Neural crest cell (in vitro differentiated cells): ENCODE measurements at regions not wholly inside any gene's neighbourhood (a gene's known extent, or its start where the extent isn't known, plus 50 kb on each side); places are given as distances from the start of the nearest gene placed in this dataset.

ENCODE experiments used
- DNase-seq: peaks from one replicate; pipeline ENCODE4 v3.0.0; 2021; ENCODE audit warnings: low read depth, mixed read lengths, low spot score
- H3K27ac Mint-ChIP-seq: one replicate; pipeline ENCODE4 v1.8.0; 2021; ENCODE audit warnings: mild to moderate bottlenecking, mixed read lengths; ENCODE audit not compliant: unreplicated experiment
- H3K27me3 Mint-ChIP-seq: 2 replicates; pipeline ENCODE4 v1.8.0; 2021; ENCODE audit warnings: low read depth, mild to moderate bottlenecking, mixed read lengths
- H3K36me3 Mint-ChIP-seq: 2 replicates; pipeline ENCODE4 v1.8.0; 2021; ENCODE audit warnings: low read depth, mild to moderate bottlenecking, mixed read lengths
- H3K4me1 Mint-ChIP-seq: 2 replicates; pipeline ENCODE4 v1.8.0; 2021; ENCODE audit warnings: mixed read lengths
- H3K4me3 Mint-ChIP-seq: one replicate; pipeline ENCODE4 v1.8.0; 2021; ENCODE audit warnings: mild to moderate bottlenecking, mixed read lengths
- H3K9me3 Mint-ChIP-seq: 2 replicates; pipeline ENCODE4 v1.8.0; 2021; ENCODE audit warnings: mixed read lengths
- TF ChIP-seq, protein P1 (sequence below): fragments of 200-600 bp; sonication (generic); conservative IDR thresholded peaks from 2 replicates; pipeline ENCODE4 v1.5.0; 2021; ENCODE audit warnings: antibody characterized with exemption, mild to moderate bottlenecking

DNA sequence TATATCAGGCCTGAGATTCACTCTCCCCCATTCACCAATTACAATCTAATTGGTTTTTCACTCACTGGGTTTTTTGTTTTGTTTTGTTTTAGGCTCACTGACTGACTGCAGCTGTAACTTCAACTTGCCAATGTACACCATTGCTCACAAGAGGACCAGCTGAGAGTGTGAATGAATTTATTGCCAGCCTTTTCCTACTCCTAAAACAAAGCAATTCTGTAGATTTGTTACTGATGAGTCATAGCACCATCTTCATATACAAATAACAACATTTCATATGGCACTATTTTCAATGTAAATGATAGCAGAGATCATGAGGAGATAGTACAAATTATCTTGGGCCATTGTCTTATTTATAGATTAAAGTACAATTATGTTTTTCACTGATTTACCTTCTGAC, 76.0 kb upstream of the DPYD start:
- TF ChIP-seq, protein P1, sequence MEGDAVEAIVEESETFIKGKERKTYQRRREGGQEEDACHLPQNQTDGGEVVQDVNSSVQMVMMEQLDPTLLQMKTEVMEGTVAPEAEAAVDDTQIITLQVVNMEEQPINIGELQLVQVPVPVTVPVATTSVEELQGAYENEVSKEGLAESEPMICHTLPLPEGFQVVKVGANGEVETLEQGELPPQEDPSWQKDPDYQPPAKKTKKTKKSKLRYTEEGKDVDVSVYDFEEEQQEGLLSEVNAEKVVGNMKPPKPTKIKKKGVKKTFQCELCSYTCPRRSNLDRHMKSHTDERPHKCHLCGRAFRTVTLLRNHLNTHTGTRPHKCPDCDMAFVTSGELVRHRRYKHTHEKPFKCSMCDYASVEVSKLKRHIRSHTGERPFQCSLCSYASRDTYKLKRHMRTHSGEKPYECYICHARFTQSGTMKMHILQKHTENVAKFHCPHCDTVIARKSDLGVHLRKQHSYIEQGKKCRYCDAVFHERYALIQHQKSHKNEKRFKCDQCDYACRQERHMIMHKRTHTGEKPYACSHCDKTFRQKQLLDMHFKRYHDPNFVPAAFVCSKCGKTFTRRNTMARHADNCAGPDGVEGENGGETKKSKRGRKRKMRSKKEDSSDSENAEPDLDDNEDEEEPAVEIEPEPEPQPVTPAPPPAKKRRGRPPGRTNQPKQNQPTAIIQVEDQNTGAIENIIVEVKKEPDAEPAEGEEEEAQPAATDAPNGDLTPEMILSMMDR, result no peak
- Mint-ChIP-seq H3K9me3 (no peaks in the 10 kb centered on the region), H3K27ac (no peak overlapping the region), H3K36me3 (no peaks in the 10 kb centered on the region), H3K27me3 (no peaks in the 10 kb centered on the region), H3K4me1 (peaks cover 12% of the 10 kb centered on the region), H3K4me3 (no peak overlapping the region)
- DNase-seq, result no peak

DNA sequence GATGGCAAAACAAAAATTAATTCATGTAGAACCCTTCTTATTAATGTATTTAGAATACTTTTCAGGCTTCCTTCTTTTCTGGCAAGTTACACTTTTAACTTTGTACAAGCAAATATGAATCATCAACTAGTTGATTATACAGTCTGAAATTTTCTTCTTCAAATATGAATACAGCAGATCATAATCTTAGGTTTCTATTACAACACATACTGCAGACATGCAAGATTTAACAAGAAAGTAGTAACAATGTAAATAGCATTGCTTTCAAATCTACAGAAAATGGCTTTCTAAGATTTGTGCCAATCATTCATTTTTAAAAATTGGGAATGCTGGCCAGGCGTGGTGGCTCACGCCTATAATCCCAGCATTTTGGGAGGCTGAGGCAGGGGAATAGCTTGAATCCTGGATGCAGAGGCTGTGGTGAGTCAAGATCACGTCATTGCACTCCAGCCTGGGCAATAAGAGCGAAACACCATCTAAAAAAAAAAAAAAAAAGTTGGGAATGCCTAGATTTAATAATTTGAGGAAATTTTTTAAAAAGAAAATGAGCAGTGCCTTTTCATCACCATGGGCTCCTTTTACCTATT, 68.4 kb upstream of the DPYD start:
- no peak overlapping the region for H3K27ac Mint-ChIP-seq
- H3K4me3 Mint-ChIP-seq, result no peak overlapping the region
- H3K36me3 Mint-ChIP-seq, result no peaks in the 10 kb centered on the region
- DNase-seq, result no peak
- H3K9me3 Mint-ChIP-seq, result no peaks in the 10 kb centered on the region
- H3K27me3 Mint-ChIP-seq, result no peaks in the 10 kb centered on the region
- TF ChIP-seq, protein P1, result no peak
- H3K4me1 Mint-ChIP-seq, result peaks cover 5% of the 10 kb centered on the region

DNA sequence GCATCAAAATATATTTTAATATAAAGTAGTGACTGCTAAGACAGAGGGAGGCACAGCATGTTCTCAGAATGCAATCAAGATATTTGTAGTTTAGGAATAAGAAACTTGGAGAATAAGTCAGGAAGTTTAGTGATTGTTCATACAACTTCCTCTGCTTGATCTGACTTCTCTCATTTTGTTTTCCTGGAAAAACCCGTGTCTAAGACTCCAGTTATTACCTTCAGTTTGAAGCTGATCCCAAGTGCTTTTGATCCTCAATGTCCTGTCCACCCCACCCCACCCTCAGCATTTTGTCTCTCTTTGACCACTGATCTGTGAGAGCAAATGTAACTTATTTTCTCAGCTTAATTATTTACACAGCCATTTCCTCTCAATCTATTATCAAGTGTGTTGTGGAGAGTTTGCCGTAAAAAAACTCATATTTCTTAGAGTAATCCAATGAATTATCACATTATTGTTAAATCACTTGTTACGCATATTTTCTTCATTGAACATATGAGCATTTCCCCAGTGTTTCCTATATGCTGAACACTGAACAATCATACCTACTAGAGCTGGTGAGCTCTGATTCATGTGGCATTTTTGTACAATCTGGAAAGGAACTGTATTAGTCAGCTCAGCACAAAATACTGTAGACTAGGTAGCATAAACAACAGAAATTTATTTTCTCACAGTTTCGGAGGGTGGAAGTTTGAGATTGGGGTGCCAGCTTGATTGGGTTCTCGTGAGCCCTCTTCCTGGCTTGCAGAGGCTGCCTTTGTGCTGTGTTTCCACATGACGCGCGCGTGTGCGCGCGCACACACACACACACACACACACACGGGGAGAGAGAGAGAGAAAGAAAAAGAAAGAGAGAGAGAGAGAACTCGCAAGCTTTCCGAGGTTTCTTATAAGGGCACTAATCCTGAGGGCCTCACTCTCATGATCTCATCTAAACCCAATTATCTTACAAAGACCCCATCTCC, 65.5 kb upstream of the DPYD start:
- TF ChIP-seq, protein P1, result no peak
- H3K27ac Mint-ChIP-seq, result no peak overlapping the region

DNA sequence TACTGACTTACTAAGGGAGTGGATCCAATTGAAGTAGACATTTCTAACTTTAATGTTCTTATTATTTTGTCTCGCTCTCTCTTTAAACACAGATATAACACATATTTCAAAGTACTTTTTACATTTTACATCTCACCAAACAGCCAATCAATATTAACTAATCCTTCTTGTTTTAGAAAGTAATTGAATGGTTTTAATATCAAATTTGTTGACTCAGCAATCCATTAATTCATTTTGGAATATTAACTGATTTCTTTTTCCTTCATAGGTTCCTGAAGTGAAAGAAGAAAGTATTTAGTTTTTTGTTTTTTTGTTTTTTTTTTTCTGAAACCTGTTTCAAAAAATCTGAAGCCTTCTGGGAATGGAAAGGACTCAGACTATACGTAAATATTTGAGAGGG, 62.3 kb upstream of the DPYD start:
- no peak overlapping the region for H3K4me3 Mint-ChIP-seq
- TF ChIP-seq, protein P1, result no peak
- no peaks in the 10 kb centered on the region for H3K9me3 Mint-ChIP-seq
- no peaks in the 10 kb centered on the region for H3K36me3 Mint-ChIP-seq
- H3K27ac Mint-ChIP-seq, result no peak overlapping the region
- H3K27me3 Mint-ChIP-seq, result no peaks in the 10 kb centered on the region
- no peaks in the 10 kb centered on the region for H3K4me1 Mint-ChIP-seq
- no peak for DNase-seq

More for the DNA sequence above, 65.5 kb upstream of the DPYD start:
- no peaks in the 10 kb centered on the region for H3K36me3 Mint-ChIP-seq
- no peaks in the 10 kb centered on the region for H3K27me3 Mint-ChIP-seq
- no peak overlapping the region for H3K4me3 Mint-ChIP-seq
- no peaks in the 10 kb centered on the region for H3K4me1 Mint-ChIP-seq
- no peak for DNase-seq
- H3K9me3 Mint-ChIP-seq, result no peaks in the 10 kb centered on the region

DNA sequence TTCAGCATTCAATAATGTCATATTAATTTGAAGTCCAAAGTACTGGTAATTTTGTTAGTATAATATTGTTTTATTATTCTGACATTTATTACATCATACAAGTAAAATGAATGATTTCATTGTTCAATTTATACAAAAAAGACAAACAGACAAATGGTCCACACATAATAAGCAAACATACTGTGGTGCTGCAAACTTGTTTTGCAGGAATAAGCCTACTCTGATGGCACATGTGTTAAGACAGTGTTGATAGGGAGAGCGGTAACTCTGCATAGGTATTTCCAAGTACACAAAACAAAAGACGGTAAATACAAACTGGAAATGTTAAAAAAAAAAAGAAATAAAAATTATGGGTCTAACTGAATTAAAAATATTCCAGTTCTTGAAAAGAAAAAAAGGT, 59.7 kb upstream of the DPYD start:
- TF ChIP-seq, protein P1, result no peak
- Mint-ChIP-seq H3K36me3 (no peaks in the 10 kb centered on the region), H3K4me1 (peaks cover 3% of the 10 kb centered on the region), H3K9me3 (no peaks in the 10 kb centered on the region), H3K4me3 (no peak overlapping the region), H3K27ac (no peak overlapping the region), H3K27me3 (no peaks in the 10 kb centered on the region)
- no peak for DNase-seq
